ENCODE measurements at regions not wholly inside any gene's neighbourhood (a gene's known extent, or its start where the extent isn't known, plus 50 kb on each side); places are given as distances from the start of the nearest gene placed in this dataset.

DNA sequence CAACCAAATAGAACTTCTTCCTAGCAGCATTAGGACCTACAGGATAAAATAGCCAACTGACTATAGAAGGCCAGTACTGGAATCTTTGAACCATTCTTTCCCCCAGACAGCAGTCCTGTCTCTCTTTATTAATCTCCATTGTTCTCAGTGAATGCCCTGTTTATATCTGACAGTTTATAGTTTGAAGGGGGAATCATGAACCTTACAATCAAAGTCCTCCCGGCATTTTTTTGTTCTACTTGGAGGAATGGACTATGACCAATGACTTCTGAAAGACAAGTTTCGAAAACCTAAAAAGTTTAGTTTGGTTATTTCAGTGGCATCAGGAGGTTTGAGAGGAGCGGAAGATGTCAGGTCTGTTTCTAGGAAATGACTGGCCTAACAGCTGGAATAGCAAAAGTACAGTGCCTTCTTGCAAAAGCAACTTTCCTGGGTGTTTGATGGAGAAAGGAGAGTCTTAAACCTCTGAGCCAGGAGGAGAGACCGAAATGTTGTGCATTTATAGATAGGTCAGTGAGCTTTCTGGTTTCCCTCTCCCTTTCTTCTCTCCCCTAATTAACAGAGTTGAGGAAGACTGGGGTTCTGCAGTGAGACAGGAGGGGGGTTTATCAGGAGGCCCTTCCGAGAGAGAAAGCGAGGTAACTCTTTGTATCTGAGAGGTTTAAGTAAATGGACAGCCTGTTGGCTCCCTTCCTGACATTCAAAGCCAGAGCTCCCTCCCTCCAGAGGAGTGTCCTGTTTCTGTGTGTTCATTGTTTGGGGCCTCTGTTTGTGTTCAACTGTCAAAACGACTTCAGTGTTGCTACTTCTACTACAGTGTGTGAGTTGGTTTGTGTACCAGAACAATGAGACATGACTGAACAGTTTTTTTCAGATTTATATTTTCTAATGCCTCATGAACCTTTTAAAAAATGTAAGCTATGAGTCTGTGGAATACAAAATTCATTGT lies 383.0 kb upstream of the RARB start:
- peaks cover 1 to 13% (median 3%) of the 10 kb centered on the region in 7 donors for H3K9me3 Mint-ChIP-seq
- H3K27me3 Mint-ChIP-seq, result no peaks in the 10 kb centered on the region
- no peak for ATAC-seq (ENCODE audit: low read depth in 2 of 2)

DNA sequence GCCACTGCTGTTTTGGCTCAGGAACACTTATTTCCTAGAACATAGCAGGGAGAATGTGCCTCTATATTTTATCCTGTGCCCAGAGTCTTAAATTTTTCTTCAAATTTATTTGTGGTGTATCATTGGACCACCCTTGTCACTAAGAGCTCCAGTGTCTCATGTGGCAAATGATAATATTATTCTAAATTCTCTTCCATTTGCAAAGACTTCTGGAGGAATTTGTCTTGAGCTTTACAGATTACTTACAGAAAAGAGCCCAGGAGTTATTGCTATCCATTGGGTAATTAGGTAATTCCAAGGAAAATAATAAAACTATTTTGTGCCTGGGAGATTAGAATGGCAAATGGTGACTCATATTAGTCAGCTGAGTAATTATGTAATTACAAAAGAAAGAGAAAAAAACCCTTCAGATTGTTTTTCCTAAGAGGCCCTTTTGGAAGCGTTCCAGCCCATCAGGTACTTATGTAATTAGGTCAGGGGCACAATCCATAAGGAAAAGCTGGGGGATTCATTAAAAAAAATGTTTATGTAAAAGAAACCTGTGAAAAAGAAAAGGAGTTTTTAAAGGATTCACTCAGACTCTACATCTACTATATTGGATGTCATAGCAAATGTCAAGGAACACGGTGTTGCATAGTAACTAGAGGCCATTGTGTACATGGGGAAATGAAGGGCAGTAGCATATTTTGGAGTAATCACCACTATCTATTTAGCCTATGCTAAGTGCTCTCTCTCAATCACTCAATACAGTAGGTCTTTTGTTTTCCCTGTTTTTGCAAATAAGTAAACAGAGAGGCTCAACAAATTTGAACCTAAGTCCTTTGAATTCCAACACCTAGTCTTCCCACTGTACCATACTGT lies 380.9 kb upstream of the RARB start:
- no peak for ATAC-seq (ENCODE audit: low read depth in 2 of 2)
- H3K9me3 Mint-ChIP-seq, result peaks cover 1 to 13% (median 3%) of the 10 kb centered on the region in 7 donors
- H3K27ac Mint-ChIP-seq, result no peak overlapping the region
- no peaks in the 10 kb centered on the region for H3K36me3 Mint-ChIP-seq
- no peaks in the 10 kb centered on the region for H3K4me1 Mint-ChIP-seq
- DNase-seq, result no peak
- H3K4me3 Mint-ChIP-seq, result no peak overlapping the region
- no peaks in the 10 kb centered on the region for H3K27me3 Mint-ChIP-seq

More for the DNA sequence above, 383.0 kb upstream of the RARB start:
- Mint-ChIP-seq H3K4me1 (no peaks in the 10 kb centered on the region), H3K27ac (no peak overlapping the region), H3K4me3 (no peak overlapping the region), H3K36me3 (no peaks in the 10 kb centered on the region)
- DNase-seq, result no peak

DNA sequence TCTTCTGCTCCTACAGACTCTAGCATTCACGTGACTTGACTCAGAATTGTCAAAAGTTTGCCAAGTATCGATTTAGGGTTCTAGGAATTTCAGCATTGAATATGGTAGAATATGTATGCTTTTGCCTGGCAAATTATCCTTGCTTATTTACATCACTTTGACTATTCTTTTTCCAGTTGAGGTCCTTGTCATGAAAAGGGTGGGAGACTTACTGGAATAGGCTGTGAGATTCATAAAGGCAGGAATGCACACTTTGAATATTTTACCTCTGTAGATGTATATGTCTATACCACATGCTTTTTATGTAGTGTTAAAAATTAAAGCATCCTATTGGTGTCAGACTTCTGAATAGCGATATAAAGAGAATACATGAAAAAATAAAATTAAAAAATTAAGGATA lies 378.8 kb upstream of the RARB start:
- DNase-seq, result no peak
- H3K27ac Mint-ChIP-seq, result no peak overlapping the region
- H3K36me3 Mint-ChIP-seq, result no peaks in the 10 kb centered on the region
- H3K27me3 Mint-ChIP-seq, result no peaks in the 10 kb centered on the region
- no peaks in the 10 kb centered on the region for H3K4me1 Mint-ChIP-seq
- no peak overlapping the region for H3K4me3 Mint-ChIP-seq
- H3K9me3 Mint-ChIP-seq, result peaks cover under 1 to 13% (median 3%) of the 10 kb centered on the region in 7 donors
- ATAC-seq (ENCODE audit: low read depth in 2 of 2), result no peak

DNA sequence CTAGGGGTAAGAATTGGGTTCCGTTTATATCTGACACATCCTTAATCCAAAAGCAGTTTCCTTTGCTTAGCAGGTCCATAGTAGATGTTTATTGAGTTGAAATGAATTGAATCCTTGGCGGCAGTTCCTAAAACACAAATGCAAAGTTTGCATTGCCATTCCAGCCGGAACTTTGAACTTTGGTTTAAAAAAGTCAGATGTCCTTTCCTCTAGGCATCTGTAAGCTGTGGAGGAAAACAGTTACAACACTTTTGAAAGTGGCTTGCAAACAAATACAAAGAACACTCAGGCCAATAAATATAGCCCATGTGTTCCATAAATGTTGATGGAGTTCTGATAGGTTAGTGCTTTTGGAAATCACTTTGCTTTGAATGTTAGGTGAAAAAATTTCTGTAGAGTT lies 374.7 kb upstream of the RARB start:
- no peaks in the 10 kb centered on the region for H3K27me3 Mint-ChIP-seq

DNA sequence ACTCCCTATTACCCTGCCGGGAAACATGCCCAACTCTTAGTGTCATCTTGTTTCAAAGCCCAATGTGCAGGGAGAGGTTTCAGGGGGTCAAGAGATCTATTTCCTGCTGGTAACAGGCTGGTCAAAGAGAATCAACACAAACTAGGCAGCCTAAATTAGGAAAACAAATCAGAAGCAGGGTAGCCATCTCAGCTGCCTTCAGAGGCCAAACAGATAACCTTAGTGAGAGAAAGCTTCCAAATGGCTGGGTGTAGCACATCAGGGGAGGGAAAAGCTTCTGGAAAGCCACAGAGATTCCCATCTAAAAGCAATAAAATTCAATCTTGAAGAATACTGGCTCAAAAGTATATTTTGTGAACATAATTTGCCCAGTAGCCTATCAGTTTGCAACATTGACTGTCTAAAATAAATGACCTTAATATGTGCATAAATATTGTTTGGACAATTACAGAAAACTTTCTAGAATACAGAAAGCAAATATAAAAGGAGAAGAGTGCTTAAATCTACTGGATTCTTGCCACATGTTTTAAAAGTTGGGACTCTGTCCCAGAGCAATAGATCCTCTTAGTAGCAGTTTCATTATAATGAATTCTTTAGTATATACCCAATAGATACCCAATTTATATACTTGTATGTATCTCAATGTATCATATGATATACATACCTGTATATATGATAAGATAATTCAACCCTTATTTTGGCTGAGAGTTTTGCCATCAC lies 371.9 kb upstream of the RARB start:
- peaks cover 0 to 1% (median 0%) of the 10 kb centered on the region in 7 donors for H3K9me3 Mint-ChIP-seq
- no peaks in the 10 kb centered on the region for H3K36me3 Mint-ChIP-seq
- H3K27ac Mint-ChIP-seq, result peak overlapping the region in 1 of 6 donors; percentile 71
- H3K4me3 Mint-ChIP-seq, result no peak overlapping the region
- DNase-seq (no peak), ATAC-seq (ENCODE audit: low read depth in 2 of 2) (no peak)
- no peaks in the 10 kb centered on the region for H3K4me1 Mint-ChIP-seq
- H3K27me3 Mint-ChIP-seq, result no peaks in the 10 kb centered on the region

More for the DNA sequence above, 374.7 kb upstream of the RARB start:
- no peak for ATAC-seq (ENCODE audit: low read depth in 2 of 2)
- no peak overlapping the region for H3K27ac Mint-ChIP-seq
- no peak overlapping the region for H3K4me3 Mint-ChIP-seq
- peaks cover 0 to 6% (median 1%) of the 10 kb centered on the region in 7 donors for H3K9me3 Mint-ChIP-seq
- DNase-seq, result no peak
- no peaks in the 10 kb centered on the region for H3K36me3 Mint-ChIP-seq
- no peaks in the 10 kb centered on the region for H3K4me1 Mint-ChIP-seq

DNA sequence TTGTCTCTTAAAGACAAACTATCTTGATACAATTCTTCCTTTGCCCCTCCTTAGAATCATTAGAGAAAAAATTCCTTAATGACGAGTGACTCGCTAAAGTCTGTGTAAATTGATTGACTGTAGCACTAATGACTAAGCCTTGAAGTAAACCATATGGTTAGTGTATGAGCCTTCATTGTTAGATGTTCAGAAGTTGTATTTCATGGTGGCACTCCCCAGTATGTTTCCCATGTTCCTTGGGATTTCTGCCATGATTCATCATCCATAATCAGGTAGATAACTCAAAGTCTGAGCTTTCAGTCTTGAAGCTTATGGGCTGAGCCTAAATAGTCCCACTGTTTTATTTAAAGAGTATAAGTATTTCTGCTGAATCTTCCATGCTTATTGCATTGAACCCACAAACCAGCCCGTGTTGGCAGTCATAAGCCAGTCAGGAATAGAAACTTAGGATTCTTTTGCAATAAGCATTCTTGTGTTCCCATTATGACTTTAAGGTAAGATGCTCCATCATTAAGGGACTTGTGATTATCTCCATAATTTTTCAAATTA lies 371.2 kb upstream of the RARB start:
- DNase-seq (no peak), ATAC-seq (ENCODE audit: low read depth in 2 of 2) (no peak)
- Mint-ChIP-seq H3K36me3 (no peaks in the 10 kb centered on the region), H3K4me1 (no peaks in the 10 kb centered on the region), H3K27ac (no peak overlapping the region), H3K4me3 (no peak overlapping the region), H3K27me3 (no peaks in the 10 kb centered on the region), H3K9me3 (peaks cover 0 to 1% (median 0%) of the 10 kb centered on the region in 7 donors)

DNA sequence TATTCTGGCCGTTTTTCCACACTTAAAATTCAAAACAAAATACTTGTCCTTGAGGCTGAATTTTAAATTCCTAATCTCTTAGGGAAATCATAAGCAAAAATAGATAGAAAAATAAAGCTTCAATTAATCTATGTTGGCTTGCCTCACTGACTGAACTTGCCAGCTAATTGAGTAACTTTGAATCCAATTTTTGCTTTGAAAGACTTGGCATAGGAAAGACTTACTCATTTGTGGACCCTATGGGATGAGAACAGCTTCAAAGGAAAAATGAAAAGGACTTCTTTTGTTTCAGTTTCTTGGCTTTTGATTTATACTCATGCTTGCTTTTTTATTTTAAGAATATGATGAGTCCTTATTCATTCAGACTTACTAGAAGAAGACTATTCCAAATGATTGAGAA lies 370.7 kb upstream of the RARB start:
- H3K27me3 Mint-ChIP-seq, result no peaks in the 10 kb centered on the region
- DNase-seq, result no peak

DNA sequence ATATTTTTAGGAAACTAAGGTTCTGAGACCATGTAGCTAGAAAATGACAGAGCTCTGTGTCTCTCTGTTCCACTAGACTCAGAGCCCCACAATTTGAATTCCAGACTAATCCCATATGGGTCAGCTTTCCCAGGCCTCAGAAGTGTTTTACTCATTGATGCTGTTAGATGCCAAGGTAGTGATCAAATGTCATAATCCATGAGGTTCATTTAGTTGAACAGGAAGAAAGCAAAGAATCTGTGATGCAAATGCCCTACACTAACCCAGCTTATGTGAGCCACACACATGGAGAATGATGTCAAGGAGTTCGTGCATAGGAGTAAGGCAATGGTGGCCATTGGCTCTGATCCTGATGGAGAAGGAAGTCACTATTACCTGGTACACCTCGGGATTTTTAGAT lies 363.4 kb upstream of the RARB start:
- Mint-ChIP-seq H3K36me3 (no peaks in the 10 kb centered on the region), H3K27ac (no peak overlapping the region), H3K4me1 (no peaks in the 10 kb centered on the region), H3K9me3 (peaks cover 0 to 3% (median 0%) of the 10 kb centered on the region in 7 donors), H3K27me3 (no peaks in the 10 kb centered on the region), H3K4me3 (no peak overlapping the region)
- ATAC-seq (ENCODE audit: low read depth in 2 of 2) (no peak), DNase-seq (no peak)

More for the DNA sequence above, 370.7 kb upstream of the RARB start:
- no peak overlapping the region for H3K27ac Mint-ChIP-seq
- no peaks in the 10 kb centered on the region for H3K36me3 Mint-ChIP-seq
- ATAC-seq (ENCODE audit: low read depth in 2 of 2), result no peak
- no peak overlapping the region for H3K4me3 Mint-ChIP-seq
- no peaks in the 10 kb centered on the region for H3K4me1 Mint-ChIP-seq
- peaks cover 0 to 1% (median 0%) of the 10 kb centered on the region in 7 donors for H3K9me3 Mint-ChIP-seq

DNA sequence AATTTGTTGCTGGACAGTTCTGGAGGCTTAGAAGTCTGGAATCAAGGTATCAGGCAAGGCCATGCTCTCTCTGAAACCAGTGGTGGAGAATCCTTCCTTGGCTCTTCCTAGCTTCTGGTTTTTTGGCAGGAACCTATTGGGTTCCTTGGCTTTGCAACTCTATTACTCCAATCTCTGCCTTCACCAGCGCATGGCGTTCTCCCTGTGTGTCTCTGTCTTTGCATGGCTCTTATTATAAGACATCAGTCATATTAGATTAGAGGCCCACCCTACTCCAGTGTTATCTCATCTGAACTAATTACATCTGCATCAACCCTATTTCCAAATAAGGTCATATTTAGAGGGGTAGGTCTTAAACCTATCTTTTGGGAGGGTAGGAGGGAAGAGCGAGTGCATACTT lies 358.1 kb upstream of the RARB start:
- Mint-ChIP-seq H3K27ac (no peak overlapping the region), H3K4me1 (no peaks in the 10 kb centered on the region), H3K4me3 (no peak overlapping the region)

DNA sequence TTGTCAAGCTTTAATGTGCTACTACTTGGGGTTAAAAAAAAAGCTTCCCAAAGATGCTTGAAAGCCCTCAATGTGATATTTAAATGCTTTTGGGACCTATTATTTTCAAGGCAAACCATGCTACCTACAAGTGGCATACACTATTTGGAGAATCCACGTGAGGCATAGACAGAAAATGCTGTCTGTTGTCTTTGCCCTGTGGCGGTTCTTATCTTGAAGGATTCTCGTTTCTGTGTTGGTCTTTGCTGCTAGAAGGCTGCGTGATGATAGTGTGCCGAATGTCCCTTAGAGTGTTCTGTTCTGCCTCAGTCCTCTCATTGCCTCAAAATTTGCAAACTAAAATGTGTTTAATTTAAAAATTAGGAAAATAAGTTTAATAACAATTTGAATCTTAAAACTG lies 356.2 kb upstream of the RARB start:
- no peaks in the 10 kb centered on the region for H3K27me3 Mint-ChIP-seq
- no peak overlapping the region for H3K4me3 Mint-ChIP-seq
- no peaks in the 10 kb centered on the region for H3K36me3 Mint-ChIP-seq
- ATAC-seq (ENCODE audit: low read depth in 2 of 2) (no peak), DNase-seq (no peak)
- no peak overlapping the region for H3K27ac Mint-ChIP-seq
- H3K9me3 Mint-ChIP-seq, result peaks cover 0 to 15% (median 5%) of the 10 kb centered on the region in 7 donors
- H3K4me1 Mint-ChIP-seq, result no peaks in the 10 kb centered on the region

More for the DNA sequence above, 358.1 kb upstream of the RARB start:
- Mint-ChIP-seq H3K27me3 (no peaks in the 10 kb centered on the region), H3K36me3 (no peaks in the 10 kb centered on the region), H3K9me3 (peaks cover 0 to 15% (median 5%) of the 10 kb centered on the region in 7 donors)
- ATAC-seq (ENCODE audit: low read depth in 2 of 2) (no peak), DNase-seq (no peak)

DNA sequence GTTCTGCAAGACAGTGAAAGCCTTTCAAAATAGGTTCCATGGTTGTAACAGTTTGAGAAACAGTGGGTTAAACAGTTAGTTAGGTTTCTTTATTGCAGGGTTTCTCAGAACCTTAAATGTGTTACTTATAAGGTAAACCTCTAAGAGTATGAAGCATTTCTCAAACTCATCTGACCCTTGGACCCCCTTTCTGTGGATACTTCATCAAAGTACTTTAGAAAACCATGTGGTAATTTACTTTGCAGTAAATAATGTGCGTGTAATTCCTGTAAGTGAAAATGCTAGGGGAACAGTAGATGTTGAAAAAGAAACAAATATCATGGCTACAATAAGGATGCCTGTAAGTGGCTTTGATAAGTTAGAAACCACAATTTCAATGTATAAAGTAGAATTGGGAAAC lies 354.6 kb upstream of the RARB start:
- Mint-ChIP-seq H3K27me3 (no peaks in the 10 kb centered on the region), H3K36me3 (no peaks in the 10 kb centered on the region), H3K4me3 (no peak overlapping the region), H3K4me1 (no peaks in the 10 kb centered on the region), H3K27ac (no peak overlapping the region), H3K9me3 (peaks cover 0 to 15% (median 5%) of the 10 kb centered on the region in 7 donors)
- ATAC-seq (ENCODE audit: low read depth in 2 of 2) (no peak), DNase-seq (no peak)

DNA sequence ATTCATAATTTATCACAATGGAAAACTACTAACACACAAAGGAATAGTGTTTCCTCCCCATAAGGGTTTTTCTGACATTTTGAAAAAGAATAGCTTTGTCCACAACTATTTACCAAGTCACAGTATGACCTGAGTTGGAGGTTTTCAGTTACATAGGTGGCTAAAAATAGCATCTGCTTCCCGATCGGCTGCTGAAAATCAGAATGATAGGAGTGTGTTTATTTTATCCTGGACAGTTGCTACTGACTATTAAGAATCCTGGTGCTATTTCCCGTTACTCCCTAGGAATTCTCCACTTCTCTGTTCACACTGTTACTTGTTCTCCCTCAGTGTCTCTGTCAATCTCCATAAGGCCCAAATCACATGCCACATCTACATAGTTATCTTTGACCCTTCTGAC lies 353.9 kb upstream of the RARB start:
- Mint-ChIP-seq H3K36me3 (no peaks in the 10 kb centered on the region), H3K4me3 (no peak overlapping the region), H3K4me1 (no peaks in the 10 kb centered on the region), H3K9me3 (peaks cover 0 to 11% (median 5%) of the 10 kb centered on the region in 7 donors), H3K27me3 (no peaks in the 10 kb centered on the region), H3K27ac (peak overlapping the region in 1 of 6 donors; percentile 26)
- DNase-seq (no peak), ATAC-seq (ENCODE audit: low read depth in 2 of 2) (no peak)

DNA sequence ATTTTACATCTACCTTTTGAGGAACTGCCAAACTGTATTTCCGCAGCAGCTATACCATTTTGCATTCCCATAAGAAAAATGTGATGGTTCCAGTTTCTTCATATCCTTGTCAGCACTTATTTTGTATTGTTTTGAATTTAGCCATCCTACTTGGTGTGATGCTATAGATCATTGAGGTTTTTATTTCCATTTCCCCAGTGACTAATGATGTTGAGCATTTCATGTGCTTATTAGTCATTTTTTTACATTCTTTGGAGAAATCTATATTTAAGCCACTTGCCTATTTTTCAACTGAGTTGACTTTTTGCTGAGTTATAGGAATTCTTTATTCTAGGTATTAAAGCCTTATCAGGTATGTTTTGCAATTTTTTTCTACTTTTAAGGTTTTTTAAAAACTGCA lies 347.6 kb upstream of the RARB start:
- ATAC-seq (ENCODE audit: low read depth in 2 of 2) (no peak), DNase-seq (no peak)
- Mint-ChIP-seq H3K9me3 (peaks cover 0 to 5% (median 3%) of the 10 kb centered on the region in 7 donors), H3K4me1 (no peaks in the 10 kb centered on the region), H3K4me3 (no peak overlapping the region), H3K36me3 (no peaks in the 10 kb centered on the region), H3K27me3 (no peaks in the 10 kb centered on the region), H3K27ac (no peak overlapping the region)
